Activated CD8-positive, alpha-beta T cell treated with anti-CD3 and anti-CD28 coated beads for 36 hours (primary cell): ENCODE measurements at regions not wholly inside any gene's neighbourhood (a gene's known extent, or its start where the extent isn't known, plus 50 kb on each side); places are given as distances from the start of the nearest gene placed in this dataset.

Experiments used
- ATAC-seq: fragments of 200-7000 bp; cut with Tn5 transposase; one replicate; pipeline ENCODE4 v1.10.0; 2021; ENCODE audit warnings: mild to moderate bottlenecking, moderate library complexity
- CTCF ChIA-PET: fragments of 350-600 bp; sonication (Branson Sonifier 250); formaldehyde crosslinking; loops from one replicate; lab custom pipeline; 2021; ENCODE audit warnings: antibody characterized with exemption; lab: Charles Lee
- POLR2A ChIA-PET: fragments of 350-600 bp; sonication (Branson Sonifier 250); formaldehyde crosslinking; loops from one replicate; lab custom pipeline; 2021; ENCODE audit warnings: antibody characterized with exemption; lab: Charles Lee
- DNase-seq: peaks from one replicate; pipeline ENCODE4 v3.0.0-alpha.2; 2020
- H3K27ac Mint-ChIP-seq: one replicate; pipeline ENCODE4 v1.8.0; 2021; ENCODE audit warnings: mild to moderate bottlenecking, mixed read lengths
- H3K27me3 Mint-ChIP-seq: one replicate; pipeline ENCODE4 v1.8.0; 2021; ENCODE audit warnings: mixed read lengths
- H3K36me3 Mint-ChIP-seq: one replicate; pipeline ENCODE4 v1.8.0; 2021; ENCODE audit warnings: low read depth, mixed read lengths
- H3K4me1 Mint-ChIP-seq: one replicate; pipeline ENCODE4 v1.8.0; 2021; ENCODE audit warnings: low read depth, mixed read lengths
- H3K4me3 Mint-ChIP-seq: one replicate; pipeline ENCODE4 v1.8.0; 2021; ENCODE audit warnings: mild to moderate bottlenecking, moderate library complexity, mixed read lengths
- H3K9me3 Mint-ChIP-seq: one replicate; pipeline ENCODE4 v1.8.0; 2021; ENCODE audit warnings: mixed read lengths
- CTCF ChIP-seq: fragments of 200-600 bp; IDR thresholded peaks from one replicate; pipeline ENCODE4 v1.8.0; 2022; ENCODE audit warnings: antibody characterized with exemption, mild to moderate bottlenecking
- intact Hi-C: fragments of 100-400 bp; cut with micrococcal nuclease; formaldehyde crosslinking; loops from one replicate; pipeline ENCODE4 v1.10.0; 2022

DNA sequence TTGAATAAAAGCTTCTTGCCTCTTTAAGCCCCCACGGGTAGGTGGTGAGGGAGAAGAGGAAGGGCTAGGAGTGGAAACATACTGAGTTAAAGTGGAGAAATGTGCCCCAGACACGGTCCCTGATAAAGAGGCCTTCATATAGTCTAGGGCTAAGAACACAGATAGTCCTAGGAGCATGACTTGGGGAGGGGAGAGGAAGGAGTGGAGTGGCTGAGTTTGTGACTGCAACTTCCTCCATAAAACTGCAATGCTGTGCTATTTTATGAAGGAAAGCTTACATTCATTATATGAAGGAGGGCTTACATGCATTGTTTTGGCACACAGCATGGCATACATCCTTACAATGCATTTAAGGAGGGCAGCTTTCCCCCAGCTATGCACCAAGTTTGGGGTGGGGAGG, 1129.4 kb upstream of the LRRTM3 start:
- CTCF ChIA-PET = no interaction called here
- H3K9me3 Mint-ChIP-seq = peaks cover 7% of the 10 kb centered on the region
- intact Hi-C loops = no loop called here
- POLR2A ChIA-PET = no interaction called here
- no peaks in the 10 kb centered on the region for H3K36me3 Mint-ChIP-seq
- H3K4me1 Mint-ChIP-seq = no peaks in the 10 kb centered on the region
- ATAC-seq (no peak), DNase-seq (no peak)
- TF ChIP-seq CTCF = no peak
- H3K27ac Mint-ChIP-seq = no peak overlapping the region
- H3K4me3 Mint-ChIP-seq = no peak overlapping the region
- no peaks in the 10 kb centered on the region for H3K27me3 Mint-ChIP-seq

- ATAC-seq (no peak), DNase-seq (no peak)
- no peak overlapping the region for H3K4me3 Mint-ChIP-seq
- no peaks in the 10 kb centered on the region for H3K27me3 Mint-ChIP-seq
- no peak overlapping the region for H3K27ac Mint-ChIP-seq
- H3K4me1 Mint-ChIP-seq = no peaks in the 10 kb centered on the region
- no peaks in the 10 kb centered on the region for H3K36me3 Mint-ChIP-seq
- CTCF ChIA-PET = no interaction called here
- no peak for TF ChIP-seq CTCF
- POLR2A ChIA-PET = no interaction called here
- H3K9me3 Mint-ChIP-seq = peaks cover 7% of the 10 kb centered on the region
- intact Hi-C loops = no loop called here
These were observed 1127.7 kb upstream of the LRRTM3 start for GRCh38 chr10:65798133-65798532.

DNA sequence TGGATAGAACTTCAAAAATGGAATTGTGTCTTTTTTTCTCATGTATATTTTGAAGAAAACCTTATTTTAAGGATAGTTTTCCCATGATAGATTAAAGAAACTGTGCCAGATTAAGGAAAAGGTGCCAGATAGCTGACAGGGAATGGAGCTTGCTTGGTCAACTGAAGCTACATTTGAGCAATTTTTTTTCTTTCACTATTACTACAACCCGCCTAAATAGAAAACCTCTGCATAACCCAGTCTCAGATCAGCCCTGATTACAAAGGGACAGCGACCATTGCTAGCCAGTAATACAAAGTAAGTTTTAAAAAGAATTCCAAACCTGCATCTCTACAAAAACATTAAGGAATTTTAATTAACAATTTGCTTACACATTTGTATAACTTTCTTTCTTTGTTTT, 1123.4 kb upstream of the LRRTM3 start:
- Mint-ChIP-seq H3K4me3 (no peak overlapping the region), H3K4me1 (no peaks in the 10 kb centered on the region), H3K27me3 (no peaks in the 10 kb centered on the region), H3K27ac (no peak overlapping the region), H3K36me3 (no peaks in the 10 kb centered on the region), H3K9me3 (peaks cover 10% of the 10 kb centered on the region)
- DNase-seq (no peak), ATAC-seq (no peak)
- ChIA-PET CTCF (no interaction called here), POLR2A (no interaction called here)
- TF ChIP-seq CTCF = no peak
- intact Hi-C loops = no loop called here

DNA sequence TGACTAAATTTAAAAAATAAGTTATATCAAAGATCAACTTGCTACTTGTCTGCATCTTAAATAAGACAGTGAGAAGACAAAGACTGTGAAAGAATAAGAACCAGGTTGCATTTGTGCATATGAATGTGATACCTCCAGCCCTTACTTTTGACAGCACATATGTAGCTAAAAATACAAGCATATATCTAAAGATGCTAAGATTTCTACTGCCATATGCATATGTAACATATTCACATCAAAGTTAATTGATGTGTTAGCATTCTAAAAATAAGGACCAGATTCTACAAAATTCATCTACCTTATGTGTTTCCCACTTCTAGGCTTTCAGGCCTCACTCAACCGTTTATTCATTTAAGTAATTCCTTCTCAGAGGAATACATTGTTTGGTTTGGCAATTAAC, 1120.3 kb upstream of the LRRTM3 start:
- H3K4me3 Mint-ChIP-seq = no peak overlapping the region
- POLR2A ChIA-PET = no interaction called here
- H3K27ac Mint-ChIP-seq = no peak overlapping the region
- CTCF ChIA-PET = no interaction called here
- no peak for DNase-seq
- no peak for ATAC-seq
- intact Hi-C loops = no loop called here
- TF ChIP-seq CTCF = no peak
- no peaks in the 10 kb centered on the region for H3K27me3 Mint-ChIP-seq
- no peaks in the 10 kb centered on the region for H3K36me3 Mint-ChIP-seq
- no peaks in the 10 kb centered on the region for H3K4me1 Mint-ChIP-seq
- peaks cover 9% of the 10 kb centered on the region for H3K9me3 Mint-ChIP-seq

GRCh38 chr10:65805993-65806392, 1119.8 kb upstream of the LRRTM3 start:
- no peak for TF ChIP-seq CTCF

More at GRCh38 chr10:65805993-65806392, 1119.8 kb upstream of the LRRTM3 start:
- Mint-ChIP-seq H3K36me3 (no peaks in the 10 kb centered on the region), H3K4me3 (no peak overlapping the region), H3K27ac (no peak overlapping the region), H3K4me1 (no peaks in the 10 kb centered on the region), H3K9me3 (peaks cover 9% of the 10 kb centered on the region), H3K27me3 (no peaks in the 10 kb centered on the region)
- ChIA-PET POLR2A (no interaction called here), CTCF (no interaction called here)
- DNase-seq = no peak
- ATAC-seq = no peak
- intact Hi-C loops = no loop called here
